ENCODE measurements at regions not wholly inside any gene's neighbourhood (a gene's known extent, or its start where the extent isn't known, plus 50 kb on each side); places are given as distances from the start of the nearest gene placed in this dataset.
A peak's percentile ranks its signal among the peaks of the same experiment; 100 is the strongest.

DNA sequence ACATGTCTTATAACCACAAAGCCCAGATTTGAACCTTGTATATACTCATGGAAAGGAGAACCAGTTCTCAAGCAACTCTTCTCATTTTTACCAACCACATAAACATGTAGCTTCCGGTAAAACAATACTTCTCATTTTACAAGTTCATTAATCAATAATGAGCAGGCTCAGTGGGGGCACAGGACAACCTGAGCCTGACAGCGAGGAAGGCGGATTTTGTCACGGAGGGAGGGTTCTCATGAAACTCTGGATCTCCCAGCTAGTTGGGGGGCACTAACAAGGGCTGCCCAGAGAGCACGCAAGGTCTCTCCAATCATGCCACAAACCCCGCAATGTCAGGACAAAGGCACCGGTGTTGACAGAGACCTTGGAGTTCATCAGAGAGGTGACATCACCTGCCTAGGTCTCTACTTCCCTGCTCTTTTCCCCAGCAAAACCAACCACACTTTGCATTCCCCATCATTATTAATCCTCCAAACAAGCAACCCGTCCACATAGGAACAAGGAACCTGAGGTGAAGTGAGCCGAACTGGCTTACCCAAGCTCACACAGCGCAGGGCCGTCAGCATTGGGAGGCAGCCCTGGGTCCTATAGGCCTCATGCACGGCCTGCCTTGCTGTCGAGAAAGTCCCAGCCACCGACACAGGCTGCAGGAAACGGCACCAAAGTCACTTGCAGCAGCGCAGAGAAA, 192.1 kb upstream of the KLF14 start:
- Mint-ChIP-seq H3K4me1 (peaks cover 63% of the 10 kb centered on the region), H3K27ac (peak overlapping the region; percentile 90), H3K27me3 (no peaks in the 10 kb centered on the region), H3K9me3 (ENCODE audit: insufficient read depth) (no peaks in the 10 kb centered on the region), H3K4me3 (peak overlapping the region; percentile 69)
- ATAC-seq (ENCODE audit: low read depth) (peak; percentile 41), DNase-seq (peak; percentile 64)
- POLR2A ChIA-PET: interaction anchor here (0.7 kb wide), 2 partner anchors 34 to 389 kb away, joined by 5 to 6 read pairs; no protein-coding TSS in a partner anchor
- whole genome bisulfite sequencing (ENCODE audit: insufficient coverage): 64% methylated on average over 14 of the region's 16 CpGs
- peak overlapping the region; percentile 55 for H3K4me2 ChIP-seq (replicated peaks; ENCODE audit: low read depth, low read length, poor library complexity, severe bottlenecking)
- peaks cover 33 to 39% of the 10 kb centered on the region in 2 donors for H3K4me1 ChIP-seq (ENCODE audit: control insufficient read depth in 2 of 2, insufficient read depth in 2 of 2, low read length in 2 of 2)
- H3K9ac ChIP-seq (ENCODE audit: low read length): no peak overlapping the region
- peak overlapping the region; percentile 60 to 84 for H3K27ac ChIP-seq (ENCODE audit: low read length in 2 of 2)
- no peak overlapping the region for H2AFZ ChIP-seq (ENCODE audit: insufficient read depth, low read depth, low read length, poor library complexity, severe bottlenecking)
- peaks cover 95% of the 10 kb centered on the region for H3K79me2 ChIP-seq (ENCODE audit: control insufficient read depth, insufficient read depth, low read length)
- H3K9me3 ChIP-seq (ENCODE audit: control extremely low read depth in 1 of 3, control insufficient read depth in 2 of 3, insufficient read depth in 1 of 3, low read length in 2 of 3): no peaks in the 10 kb centered on the region
- peaks cover 2 to 19% of the 10 kb centered on the region in 2 experiments for H3K36me3 ChIP-seq (replicated peaks in 1 of 2; ENCODE audit: control extremely low read depth in 1 of 2, control insufficient read depth in 1 of 2, extremely low read depth in 1 of 2, insufficient read depth in 2 of 2, low read length in 1 of 2)
- no peak overlapping the region for H3K4me3 ChIP-seq (ENCODE audit: control extremely low read depth in 1 of 5, extremely low read depth in 1 of 5, insufficient read depth in 1 of 5, low read depth in 2 of 5, low read length in 4 of 5)
- H3K27me3 ChIP-seq (replicated peaks in 1 of 4; ENCODE audit: control extremely low read depth in 1 of 4, control insufficient read depth in 3 of 4, insufficient read depth in 4 of 4, low read length in 3 of 4): no peaks in the 10 kb centered on the region
- intact Hi-C loops (cut with micrococcal nuclease): loop anchor here (2.0 kb wide), 2 partner anchors 13 to 17 kb away; no protein-coding TSS in a partner anchor
- TF ChIP-seq CTCF (IDR thresholded peaks at IDR 0.05) (no peak), EZH2 (IDR thresholded peaks at IDR 0.05; ENCODE audit: borderline replicate concordance, insufficient read depth, low read depth, low read length, poor library complexity, severe bottlenecking) (no peak)
- H4K20me1 ChIP-seq (ENCODE audit: control insufficient read depth, insufficient read depth, low read length, poor library complexity, severe bottlenecking): peaks cover 27% of the 10 kb centered on the region
- CTCF ChIA-PET: interaction anchor here (0.7 to 2.1 kb wide), 3 partner anchors 11 to 114 kb away, joined by 3 to 6 read pairs (median 4); no protein-coding TSS in a partner anchor

DNA sequence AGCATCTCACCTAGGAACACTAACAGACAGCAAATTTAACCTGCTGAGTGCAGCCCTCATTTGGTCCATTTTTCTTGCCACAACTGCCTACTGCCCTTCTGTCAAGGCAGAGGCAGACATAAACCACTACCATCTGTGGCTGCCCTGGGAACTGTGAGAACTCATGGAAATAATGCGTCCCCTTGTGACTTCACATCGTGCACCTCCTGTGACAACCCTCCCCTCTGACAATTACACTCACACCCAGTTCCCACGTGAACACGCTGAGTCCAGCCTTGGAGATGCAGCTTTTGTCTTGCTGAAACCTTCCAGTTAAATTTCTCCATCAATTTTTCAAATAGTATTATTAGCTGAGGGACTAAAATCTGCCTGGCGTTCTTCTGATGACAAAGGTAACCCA, 193.1 kb upstream of the KLF14 start:
- POLR2A ChIA-PET: no interaction called here
- no peaks in the 10 kb centered on the region for H3K9me3 Mint-ChIP-seq (ENCODE audit: insufficient read depth)
- no peak for ATAC-seq (ENCODE audit: low read depth)

More for the DNA sequence above, 193.1 kb upstream of the KLF14 start:
- H2AFZ ChIP-seq (ENCODE audit: insufficient read depth, low read depth, low read length, poor library complexity, severe bottlenecking): no peak overlapping the region
- H3K9me3 ChIP-seq (ENCODE audit: control extremely low read depth in 1 of 3, control insufficient read depth in 2 of 3, insufficient read depth in 1 of 3, low read length in 2 of 3): no peaks in the 10 kb centered on the region
- WGBS (ENCODE audit: insufficient coverage): 93% methylated on average over 3 of the region's 5 CpGs
- H3K36me3 ChIP-seq (replicated peaks in 1 of 2; ENCODE audit: control extremely low read depth in 1 of 2, control insufficient read depth in 1 of 2, extremely low read depth in 1 of 2, insufficient read depth in 2 of 2, low read length in 1 of 2): peaks cover 2 to 13% of the 10 kb centered on the region in 2 experiments
- H3K27ac ChIP-seq (ENCODE audit: low read length in 2 of 2): peak overlapping the region in 1 of 2 donors; percentile 39
- TF ChIP-seq CTCF (IDR thresholded peaks at IDR 0.05) (no peak), EZH2 (IDR thresholded peaks at IDR 0.05; ENCODE audit: borderline replicate concordance, insufficient read depth, low read depth, low read length, poor library complexity, severe bottlenecking) (no peak)
- no peaks in the 10 kb centered on the region for H3K27me3 ChIP-seq (replicated peaks in 1 of 4; ENCODE audit: control extremely low read depth in 1 of 4, control insufficient read depth in 3 of 4, insufficient read depth in 4 of 4, low read length in 3 of 4)
- Mint-ChIP-seq H3K27me3 (no peaks in the 10 kb centered on the region), H3K4me1 (peaks cover 69% of the 10 kb centered on the region), H3K27ac (peak overlapping the region; percentile 71), H3K4me3 (peak overlapping the region; percentile 16)
- H3K9ac ChIP-seq (ENCODE audit: low read length): no peak overlapping the region
- H4K20me1 ChIP-seq (ENCODE audit: control insufficient read depth, insufficient read depth, low read length, poor library complexity, severe bottlenecking): peaks cover 34% of the 10 kb centered on the region
- H3K4me3 ChIP-seq (ENCODE audit: control extremely low read depth in 1 of 5, extremely low read depth in 1 of 5, insufficient read depth in 1 of 5, low read depth in 2 of 5, low read length in 4 of 5): no peak overlapping the region
- intact Hi-C loops (cut with micrococcal nuclease): loop anchor here (2.0 kb wide), 2 partner anchors 14 to 16 kb away; no protein-coding TSS in a partner anchor
- peaks cover 95% of the 10 kb centered on the region for H3K79me2 ChIP-seq (ENCODE audit: control insufficient read depth, insufficient read depth, low read length)
- H3K4me1 ChIP-seq (ENCODE audit: control insufficient read depth in 2 of 2, insufficient read depth in 2 of 2, low read length in 2 of 2): peaks cover 37 to 45% of the 10 kb centered on the region in 2 donors
- H3K4me2 ChIP-seq (replicated peaks; ENCODE audit: low read depth, low read length, poor library complexity, severe bottlenecking): no peak overlapping the region
- no peak for DNase-seq
- CTCF ChIA-PET: interaction anchor here (0.7 to 2.1 kb wide), 6 partner anchors 12 to 179 kb away, joined by 3 to 6 read pairs (median 4); no protein-coding TSS in a partner anchor

Data from B cell (primary cell).